PFSK-1 (cell line): ENCODE measurements at regions not wholly inside any gene's neighbourhood (a gene's known extent, or its start where the extent isn't known, plus 50 kb on each side); places are given as distances from the start of the nearest gene placed in this dataset.

ENCODE experiments used
- FOXP2 ChIP-seq: optimal IDR thresholded peaks from 2 replicates; pipeline ENCODE3; 2011; ENCODE audit warnings: borderline replicate concordance, control low read depth, inconsistent platforms; ENCODE audit not compliant: insufficient read depth; ENCODE audit errors: extremely low read length, extremely low read depth
- POLR2AphosphoS5 ChIP-seq: IDR thresholded peaks from 2 replicates; pipeline ENCODE4 v1.6.1; 2012; ENCODE audit warnings: low read depth, mild to moderate bottlenecking, control low read depth, low read length, moderate library complexity
- SIN3A ChIP-seq: IDR thresholded peaks from 2 replicates; pipeline ENCODE4 v1.6.1; 2012; ENCODE audit warnings: mild to moderate bottlenecking, low read length, moderate library complexity, borderline replicate concordance; ENCODE audit not compliant: insufficient read depth
- TAF1 ChIP-seq: IDR thresholded peaks from 2 replicates; pipeline ENCODE4 v1.6.1; 2012; ENCODE audit warnings: low read length, control low read depth, borderline replicate concordance; ENCODE audit not compliant: insufficient read depth
- TF ChIP-seq, protein P1 (sequence below), 2 experiments: IDR thresholded peaks; 2 replicates each; pipeline versions ENCODE4 v1.6.1 to v1.8.0; 2011 to 2012; ENCODE audit warnings: low read depth in 2 of 2, low read length in 2 of 2, control low read depth in 1 of 2, inconsistent platforms in 1 of 2, mild to moderate bottlenecking in 1 of 2, moderate library complexity in 1 of 2; ENCODE audit not compliant: insufficient read depth in 1 of 2

DNA sequence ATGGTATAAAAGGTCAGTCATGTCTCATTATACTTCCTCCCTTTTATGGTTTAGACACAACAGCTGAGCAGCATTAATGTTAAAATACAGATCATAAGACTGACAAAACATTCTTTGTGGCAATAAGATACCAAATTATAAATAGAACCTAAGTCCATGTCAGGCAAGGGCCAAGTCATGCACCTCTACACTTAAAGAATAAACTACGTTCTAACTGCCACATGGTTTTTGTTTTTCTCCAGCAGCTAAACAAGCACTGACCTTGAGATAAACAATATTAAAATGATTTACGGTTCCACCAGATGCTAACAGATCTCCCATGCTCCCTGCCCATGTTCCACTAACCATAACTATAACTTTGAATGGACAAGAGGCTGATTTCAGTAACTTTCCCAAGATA is 368.6 kb upstream of the TFPI start:
- TF ChIP-seq, protein P1, sequence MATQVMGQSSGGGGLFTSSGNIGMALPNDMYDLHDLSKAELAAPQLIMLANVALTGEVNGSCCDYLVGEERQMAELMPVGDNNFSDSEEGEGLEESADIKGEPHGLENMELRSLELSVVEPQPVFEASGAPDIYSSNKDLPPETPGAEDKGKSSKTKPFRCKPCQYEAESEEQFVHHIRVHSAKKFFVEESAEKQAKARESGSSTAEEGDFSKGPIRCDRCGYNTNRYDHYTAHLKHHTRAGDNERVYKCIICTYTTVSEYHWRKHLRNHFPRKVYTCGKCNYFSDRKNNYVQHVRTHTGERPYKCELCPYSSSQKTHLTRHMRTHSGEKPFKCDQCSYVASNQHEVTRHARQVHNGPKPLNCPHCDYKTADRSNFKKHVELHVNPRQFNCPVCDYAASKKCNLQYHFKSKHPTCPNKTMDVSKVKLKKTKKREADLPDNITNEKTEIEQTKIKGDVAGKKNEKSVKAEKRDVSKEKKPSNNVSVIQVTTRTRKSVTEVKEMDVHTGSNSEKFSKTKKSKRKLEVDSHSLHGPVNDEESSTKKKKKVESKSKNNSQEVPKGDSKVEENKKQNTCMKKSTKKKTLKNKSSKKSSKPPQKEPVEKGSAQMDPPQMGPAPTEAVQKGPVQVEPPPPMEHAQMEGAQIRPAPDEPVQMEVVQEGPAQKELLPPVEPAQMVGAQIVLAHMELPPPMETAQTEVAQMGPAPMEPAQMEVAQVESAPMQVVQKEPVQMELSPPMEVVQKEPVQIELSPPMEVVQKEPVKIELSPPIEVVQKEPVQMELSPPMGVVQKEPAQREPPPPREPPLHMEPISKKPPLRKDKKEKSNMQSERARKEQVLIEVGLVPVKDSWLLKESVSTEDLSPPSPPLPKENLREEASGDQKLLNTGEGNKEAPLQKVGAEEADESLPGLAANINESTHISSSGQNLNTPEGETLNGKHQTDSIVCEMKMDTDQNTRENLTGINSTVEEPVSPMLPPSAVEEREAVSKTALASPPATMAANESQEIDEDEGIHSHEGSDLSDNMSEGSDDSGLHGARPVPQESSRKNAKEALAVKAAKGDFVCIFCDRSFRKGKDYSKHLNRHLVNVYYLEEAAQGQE (IDR thresholded peaks at IDR 0.05; ENCODE audit: insufficient read depth in 1 of 2, low read depth in 2 of 2, low read length in 2 of 2), result no peak
- TF ChIP-seq FOXP2, result no peak
- TF ChIP-seq SIN3A, result no peak
- no peak for TF ChIP-seq POLR2AphosphoS5
- TF ChIP-seq TAF1, result no peak

DNA sequence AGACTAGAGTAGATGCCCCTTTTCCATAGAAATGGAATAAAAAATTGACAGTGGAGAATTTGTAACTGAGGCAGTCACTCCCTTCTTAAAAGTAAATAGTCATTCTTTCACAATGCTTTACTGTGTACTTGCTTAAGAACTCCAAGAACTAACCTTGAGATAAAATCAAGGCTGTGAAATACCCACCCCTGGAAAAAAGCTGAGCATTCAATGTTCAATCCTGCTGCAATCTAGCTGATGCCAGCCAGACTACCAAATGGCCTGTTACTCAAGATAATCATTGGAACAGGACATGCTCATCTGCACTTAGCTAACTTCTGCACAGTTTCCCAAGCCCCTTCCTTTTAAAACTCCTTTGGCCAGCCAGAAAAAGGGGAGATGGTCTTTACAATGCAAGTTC is 367.4 kb upstream of the GULP1 start:
- TF ChIP-seq POLR2AphosphoS5, result no peak
- no peak for TF ChIP-seq SIN3A
- no peak for TF ChIP-seq FOXP2
- no peak for TF ChIP-seq TAF1
- TF ChIP-seq, protein P1 (IDR thresholded peaks at IDR 0.05; ENCODE audit: insufficient read depth in 1 of 2, low read depth in 2 of 2, low read length in 2 of 2), result no peak

DNA sequence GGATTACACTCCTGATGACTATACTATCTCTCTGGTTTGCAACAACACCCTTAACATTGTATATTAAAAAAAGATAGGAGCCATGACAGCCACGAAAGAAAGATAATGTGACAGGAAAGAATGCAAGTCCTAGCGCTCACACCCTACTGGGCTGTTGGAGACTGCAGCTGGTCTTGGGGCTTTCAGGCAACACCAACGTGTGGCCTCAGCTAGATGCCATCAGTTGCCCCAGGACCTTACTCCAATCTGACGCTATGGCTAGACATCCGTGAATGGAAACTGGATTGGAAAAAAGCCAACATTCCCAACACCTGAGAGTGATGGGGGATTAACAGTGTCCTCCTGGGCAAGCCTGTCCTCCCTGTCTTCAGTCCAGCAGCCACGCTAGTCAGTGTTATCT is 357.4 kb upstream of the GULP1 start:
- TF ChIP-seq POLR2AphosphoS5 (no peak), TAF1 (no peak), FOXP2 (no peak), SIN3A (no peak)
- TF ChIP-seq, protein P1 (IDR thresholded peaks at IDR 0.05; ENCODE audit: insufficient read depth in 1 of 2, low read depth in 2 of 2, low read length in 2 of 2), result no peak

DNA sequence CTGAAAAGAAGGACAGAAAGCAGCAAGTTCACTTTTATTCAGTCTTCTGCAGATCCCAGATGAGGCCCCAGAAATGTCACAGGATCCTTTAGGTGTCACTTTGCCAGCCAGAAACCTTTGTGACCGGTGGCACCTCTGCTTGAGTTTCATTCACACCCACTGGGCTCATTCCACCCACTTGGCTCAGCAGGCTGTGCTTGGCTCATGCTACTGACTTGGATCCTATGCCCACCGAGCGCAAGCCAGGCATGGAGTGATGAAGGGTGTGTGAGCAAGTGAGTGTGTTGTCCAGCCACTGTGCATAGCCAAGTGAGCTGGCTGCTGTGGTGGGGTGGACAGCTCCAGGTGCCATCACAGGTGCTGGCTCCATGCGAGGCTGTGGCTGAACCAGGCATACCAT is 357.0 kb upstream of the GULP1 start:
- TF ChIP-seq SIN3A (no peak), FOXP2 (no peak), POLR2AphosphoS5 (no peak), TAF1 (no peak)
- TF ChIP-seq, protein P1 (IDR thresholded peaks at IDR 0.05; ENCODE audit: insufficient read depth in 1 of 2, low read depth in 2 of 2, low read length in 2 of 2), result no peak

DNA sequence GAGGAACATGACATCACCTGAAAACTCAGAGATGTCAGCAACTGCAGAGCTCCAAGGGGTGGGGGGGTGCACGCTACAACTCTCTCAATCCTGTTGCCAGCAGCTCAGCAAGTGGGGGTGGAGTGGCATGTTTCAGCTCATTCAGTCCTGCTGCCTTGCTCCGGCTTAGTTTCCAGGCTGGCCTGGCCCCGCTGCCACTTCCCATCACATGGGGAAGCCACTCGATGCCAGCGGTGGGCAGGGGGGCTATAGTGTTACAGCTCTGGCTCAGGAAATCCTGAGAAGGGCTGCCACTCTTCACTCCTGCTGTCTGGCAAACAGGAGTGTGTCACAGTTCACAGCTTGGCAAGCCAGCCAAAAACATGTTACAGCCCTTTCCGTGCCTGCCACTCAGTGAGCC is 356.5 kb upstream of the GULP1 start:
- TF ChIP-seq, protein P1 (IDR thresholded peaks at IDR 0.05; ENCODE audit: insufficient read depth in 1 of 2, low read depth in 2 of 2, low read length in 2 of 2), result no peak
- TF ChIP-seq POLR2AphosphoS5, result no peak
